ENCODE measurements at regions not wholly inside any gene's neighbourhood (a gene's known extent, or its start where the extent isn't known, plus 50 kb on each side); places are given as distances from the start of the nearest gene placed in this dataset.

GRCh38 chr20:5663396-5663795 lies 52.6 kb upstream of the GPCPD1 start:
- no peak for DNase-seq (ENCODE audit: low spot score)
- intact Hi-C loops (cut with DNase I): loop anchor here (2.0 to 10.0 kb wide), 2 partner anchors 71 to 271 kb away; no protein-coding TSS in a partner anchor

- no peak for DNase-seq (ENCODE audit: low spot score)
- intact Hi-C loops (cut with DNase I): loop anchor here (2.0 to 10.0 kb wide), 2 partner anchors 72 to 272 kb away; no protein-coding TSS in a partner anchor
These were observed 52.0 kb upstream of the GPCPD1 start for GRCh38 chr20:5662769-5663168.

GRCh38 chr20:5660756-5661155 lies 50.0 kb upstream of the GPCPD1 start:
- intact Hi-C loops (cut with DNase I): loop anchor here in 1 of 2 donors (10.0 kb wide), 1 partner anchor 74 kb away; no protein-coding TSS in a partner anchor
- peak; percentile 23 for DNase-seq (ENCODE audit: low spot score)

Measured in posterior vena cava (tissue), 2 donors.